ENCODE measurements at regions not wholly inside any gene's neighbourhood (a gene's known extent, or its start where the extent isn't known, plus 50 kb on each side); places are given as distances from the start of the nearest gene placed in this dataset.
"Not testable (repeated sequence)": the region's sequence is repeated elsewhere in the genome, so short reads cannot be mapped to it uniquely, and the experiment has no call there.

DNA sequence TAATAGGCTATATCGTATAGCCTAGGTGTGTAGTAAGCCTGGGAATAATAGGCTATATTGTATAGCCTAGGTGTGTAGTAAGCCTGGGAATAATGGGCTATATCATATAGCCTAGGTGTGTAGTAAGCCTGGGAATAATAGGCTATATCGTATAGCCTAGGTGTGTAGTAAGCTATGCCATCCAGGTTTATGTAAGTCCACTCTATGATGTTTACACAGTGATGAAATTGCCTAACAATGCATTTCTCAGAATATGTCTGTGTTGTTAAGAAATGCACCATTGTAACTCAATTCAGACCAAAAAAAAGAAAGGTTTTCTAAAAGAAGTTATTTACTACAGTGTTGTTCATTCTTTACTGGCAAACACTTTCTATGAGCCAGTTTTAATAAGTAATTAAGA, 1387.2 kb downstream of the STIM2 start:
- no peak for DNase-seq

GRCh38 chr4:28248269-28248668, 1387.6 kb downstream of the STIM2 start:
- DNase-seq: no peak

- DNase-seq: no peak
Measured at GRCh38 chr4:28250646-28251045, 1390.0 kb downstream of the STIM2 start.

- no peak for DNase-seq
Measured at GRCh38 chr4:28251831-28252230, 1391.2 kb downstream of the STIM2 start.

DNA sequence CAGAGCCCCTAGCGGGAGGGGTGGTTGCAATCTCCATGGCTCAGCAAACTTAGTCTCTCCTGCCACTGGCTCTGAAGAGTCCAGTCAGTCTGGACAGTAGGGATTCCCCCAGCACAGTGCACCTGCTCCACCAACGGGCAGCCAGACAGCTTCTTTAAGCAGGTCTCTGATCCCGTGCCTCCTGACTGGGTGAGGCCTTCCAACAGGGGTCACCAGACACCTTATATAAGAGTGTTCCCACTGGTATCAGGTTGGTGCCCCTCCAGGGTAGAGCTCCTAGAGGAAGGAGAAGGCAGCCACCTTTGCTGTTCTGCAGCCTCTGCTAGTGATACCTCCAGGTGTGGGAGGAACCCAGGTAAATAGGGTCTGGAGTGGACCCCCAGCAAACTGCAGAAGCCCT, 1393.4 kb downstream of the STIM2 start:
- no peak for DNase-seq

DNA sequence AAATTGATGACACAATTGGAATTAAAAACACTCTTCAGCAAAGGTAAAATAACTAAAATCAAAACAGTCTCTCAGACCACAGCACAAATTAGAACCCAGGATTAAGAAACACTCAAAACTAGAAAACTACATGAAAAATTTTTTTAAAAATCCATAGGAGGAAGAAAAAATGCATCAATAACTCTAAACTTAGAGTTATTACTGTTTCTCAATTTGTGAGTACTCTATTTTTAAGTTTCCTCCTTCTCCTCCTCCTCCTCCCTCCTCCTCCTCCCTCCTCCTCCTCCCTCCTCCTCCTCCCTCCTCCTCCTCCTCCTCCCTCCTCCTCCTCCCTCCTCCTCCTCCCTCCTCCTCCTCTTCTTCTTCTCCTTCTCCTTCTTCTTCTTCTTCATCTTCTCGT, 1395.7 kb downstream of the STIM2 start:
- no peak for DNase-seq

- no peak for DNase-seq
Measured at GRCh38 chr4:28259951-28260350, 1399.3 kb downstream of the STIM2 start.

DNA sequence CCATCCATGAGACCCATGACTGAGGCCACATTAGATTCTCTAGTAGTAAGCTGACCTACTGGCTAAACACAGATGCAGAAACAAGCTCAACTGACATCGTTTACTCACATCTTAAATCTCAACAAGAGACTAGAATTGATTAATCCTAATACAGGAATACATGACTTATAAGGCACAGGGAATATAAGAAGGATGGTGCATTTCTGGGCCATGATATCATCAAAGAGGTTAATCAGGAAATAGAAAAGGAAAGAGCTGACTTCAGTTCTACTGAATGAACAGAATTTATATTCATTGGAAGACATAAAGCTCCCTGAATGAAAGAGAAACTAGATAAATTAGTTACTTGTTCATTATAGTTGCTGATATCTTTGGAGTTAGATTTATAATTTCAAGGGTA, 1406.5 kb downstream of the STIM2 start:
- DNase-seq: no peak

DNA sequence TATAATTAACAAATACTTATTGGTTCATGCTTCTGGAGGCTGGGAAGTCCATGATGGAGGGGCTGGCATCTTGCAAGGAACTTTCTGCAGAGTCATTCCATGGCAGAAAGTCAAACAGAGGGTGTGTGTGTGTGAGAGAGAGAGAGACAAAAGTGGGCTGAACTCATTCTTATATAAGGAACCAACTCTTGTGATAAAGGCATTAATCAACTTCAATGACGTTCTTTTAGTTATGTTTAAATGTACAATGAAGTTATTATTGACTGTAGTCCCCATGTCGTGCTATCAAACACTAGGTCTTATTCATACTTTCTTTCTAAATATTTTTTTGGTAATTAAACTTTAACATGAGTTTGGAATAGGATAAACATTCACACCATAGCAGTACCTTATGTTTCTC, 1408.8 kb downstream of the STIM2 start:
- DNase-seq: no peak

- DNase-seq: no peak
Measured at GRCh38 chr4:28277931-28278330, 1417.3 kb downstream of the STIM2 start.

DNA sequence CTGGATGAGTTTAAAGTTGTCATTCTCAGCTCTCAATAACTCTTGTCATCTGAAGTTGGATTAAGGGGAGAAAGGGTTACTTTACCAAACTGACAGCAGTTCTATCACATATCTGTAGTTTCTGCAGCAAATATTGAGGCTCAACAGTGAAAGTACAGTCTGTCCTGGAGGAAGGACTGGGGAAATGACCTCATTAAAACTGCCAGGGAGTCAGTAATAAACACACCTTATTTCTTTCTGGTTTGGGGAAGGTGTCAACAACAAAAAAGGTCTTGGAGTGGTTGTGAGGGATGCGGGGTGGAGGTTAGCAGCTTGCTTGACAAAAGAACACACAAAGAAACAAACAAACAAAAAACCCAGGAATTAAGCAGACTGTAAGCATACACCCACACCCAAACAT, 1418.0 kb downstream of the STIM2 start:
- no peak for DNase-seq

DNA sequence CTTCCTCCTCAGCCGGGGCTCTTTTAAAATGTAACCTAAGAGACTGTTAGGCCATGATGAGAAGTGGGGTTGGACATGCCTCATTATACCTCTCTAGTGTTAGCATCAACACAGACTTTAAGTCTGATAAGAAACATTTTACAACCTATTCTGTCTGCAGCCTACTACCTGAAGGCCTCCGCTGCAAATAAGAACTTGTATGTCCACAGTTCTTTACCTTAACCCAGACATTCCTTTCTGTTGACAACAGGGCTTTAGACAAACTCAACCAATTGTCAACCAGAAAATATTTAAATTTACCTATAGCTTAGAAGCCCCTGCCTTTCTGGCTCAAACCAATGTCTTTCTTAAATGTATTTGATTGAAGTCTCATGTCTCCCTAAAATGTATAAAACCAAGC, 1418.6 kb downstream of the STIM2 start:
- no peak for DNase-seq

DNA sequence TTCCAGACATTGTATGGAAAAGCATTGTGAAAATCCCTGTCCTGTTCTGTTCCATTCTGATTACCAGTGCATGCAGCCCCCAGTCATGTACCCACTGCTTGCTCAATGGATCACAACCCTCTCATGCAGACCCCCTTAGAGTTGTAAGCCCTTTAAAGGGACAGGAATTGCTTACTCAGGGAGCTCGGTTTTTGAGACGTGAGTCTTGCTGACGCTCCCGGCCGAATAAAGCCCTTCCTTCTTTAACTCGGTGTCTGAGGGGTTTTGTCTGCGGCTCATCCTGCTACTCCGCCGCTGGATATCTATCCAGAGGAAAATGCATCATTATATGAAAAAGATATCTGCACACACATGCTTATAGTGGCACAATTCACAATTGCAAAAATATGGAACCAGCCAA, 1425.6 kb downstream of the STIM2 start:
- not testable (repeated sequence) for DNase-seq

DNA sequence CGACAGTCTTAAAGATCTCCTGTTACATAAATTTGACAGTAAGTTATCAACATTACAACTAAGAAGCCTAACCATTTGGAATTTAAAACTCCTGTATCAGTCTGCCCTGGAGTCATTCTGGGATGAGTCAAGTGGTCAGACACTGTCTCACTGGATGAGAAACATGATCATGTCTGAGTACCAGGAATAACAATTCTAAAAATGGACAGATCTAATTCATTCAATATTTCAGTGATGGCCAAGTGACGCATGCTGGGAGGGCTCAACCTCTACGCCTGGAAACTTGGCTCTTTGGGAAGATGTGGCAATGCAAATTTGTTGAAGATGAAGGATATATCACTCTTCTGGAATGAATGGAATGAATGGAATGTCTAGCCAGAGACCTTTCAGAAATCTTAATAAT, 1427.2 kb downstream of the STIM2 start:
- DNase-seq: no peak

GRCh38 chr4:28296239-28296638, 1435.6 kb downstream of the STIM2 start:
- DNase-seq: no peak

GRCh38 chr4:28310926-28311325, 1450.3 kb downstream of the STIM2 start:
- DNase-seq: no peak

GRCh38 chr4:28312497-28312896, 1451.9 kb downstream of the STIM2 start:
- DNase-seq: not testable (repeated sequence)

- no peak for DNase-seq
Measured at GRCh38 chr4:28313729-28314713, 1453.4 kb downstream of the STIM2 start.

DNA sequence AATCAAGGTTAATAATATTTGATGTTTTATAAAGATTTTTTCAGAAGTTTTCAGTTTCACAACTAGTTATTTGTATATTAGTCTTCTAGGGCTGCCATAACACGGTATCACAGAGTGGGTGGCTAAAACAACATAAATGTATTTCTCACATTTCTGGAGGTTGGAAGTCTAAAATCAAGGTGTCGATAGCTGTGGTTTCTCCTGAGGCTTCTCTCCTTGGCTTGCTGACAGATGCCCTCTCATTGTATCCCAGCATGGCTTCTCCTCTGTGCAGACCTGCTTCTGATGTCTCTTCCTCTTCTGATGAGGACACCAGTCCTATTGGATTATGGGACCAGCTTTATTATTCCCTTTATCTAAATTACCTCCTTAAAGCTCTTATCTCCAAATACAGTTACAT, 1456.6 kb downstream of the STIM2 start:
- no peak for DNase-seq

DNA sequence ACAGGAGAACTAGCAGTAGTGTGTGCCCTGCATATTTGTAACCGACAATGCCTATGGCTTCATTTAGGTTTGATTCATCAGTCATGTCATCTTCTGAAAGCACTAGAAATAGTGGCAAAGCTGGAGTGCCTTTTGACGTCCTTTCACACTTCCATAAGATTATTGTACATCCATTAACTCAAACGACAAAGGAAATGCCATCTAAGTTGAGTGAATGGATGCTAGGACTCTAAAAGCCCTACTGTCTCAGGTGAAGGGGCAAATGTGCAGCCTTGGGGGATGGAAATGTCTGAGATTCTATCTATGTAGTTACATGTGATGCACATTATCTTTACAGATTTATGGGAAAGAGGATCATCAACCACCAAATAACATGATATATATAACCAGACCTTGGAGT, 1473.6 kb downstream of the STIM2 start:
- no peak for DNase-seq

DNA sequence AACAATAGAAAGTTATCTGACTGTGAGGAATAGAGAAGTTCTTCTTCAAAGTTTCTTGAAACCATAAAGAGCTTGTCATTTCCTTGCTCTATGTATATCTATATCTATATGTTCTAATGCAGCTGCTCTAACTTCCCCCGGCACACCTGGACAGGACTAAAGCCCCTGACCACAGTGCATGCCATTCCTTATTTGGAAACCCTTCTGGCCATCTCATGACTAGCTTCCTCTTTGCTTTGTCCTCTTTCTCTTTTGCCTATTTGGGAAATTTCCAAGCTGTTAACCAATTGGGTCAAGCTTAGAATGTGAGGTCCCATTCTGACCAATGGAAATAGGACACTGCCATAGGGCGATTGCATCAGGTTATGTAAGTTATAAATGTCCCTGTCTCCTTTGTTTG, 1481.1 kb downstream of the STIM2 start:
- no peak for DNase-seq

DNA sequence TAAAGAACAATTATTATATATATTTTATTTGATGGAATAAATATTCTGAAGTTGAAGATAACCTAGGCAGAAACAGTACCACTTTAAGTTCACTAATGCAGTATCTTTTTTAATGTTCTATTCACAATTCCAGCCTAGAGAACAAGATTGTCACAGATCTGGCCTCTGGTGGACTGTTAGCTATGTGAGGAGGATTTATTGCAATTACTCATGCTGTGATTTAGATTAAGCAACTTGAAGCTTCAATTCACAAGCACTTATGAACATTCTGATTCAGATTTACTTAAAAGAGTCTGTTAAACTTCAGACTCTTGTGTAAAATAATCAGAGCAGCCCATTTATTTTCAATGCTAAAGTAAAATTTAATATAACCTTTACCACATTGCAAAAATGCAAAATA, 1489.8 kb downstream of the STIM2 start:
- no peak for DNase-seq

DNA sequence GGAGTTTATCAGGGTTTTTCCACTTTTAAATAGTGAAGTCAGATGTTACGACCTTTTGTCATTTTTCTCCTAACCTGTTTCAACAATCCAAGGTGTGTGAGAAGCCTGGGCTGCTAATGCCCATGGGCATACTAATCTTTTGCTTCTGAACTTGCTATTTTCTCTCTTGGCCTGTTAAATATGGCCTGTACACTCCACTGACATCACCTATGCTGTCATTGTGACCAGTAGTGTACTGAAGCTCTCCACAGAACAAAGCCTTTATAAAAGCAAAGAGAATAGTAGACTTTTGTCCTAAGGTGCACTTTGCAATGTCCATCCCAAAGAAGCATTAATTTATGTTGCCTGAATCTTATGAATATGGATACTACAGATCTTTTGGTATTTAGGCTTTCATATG, 1490.5 kb downstream of the STIM2 start:
- DNase-seq: no peak

- DNase-seq: no peak
Measured at GRCh38 chr4:28351826-28352225, 1491.2 kb downstream of the STIM2 start.

All from NCI-H1930 (cell line).